HEK293 (cell line): ENCODE measurements at regions not wholly inside any gene's neighbourhood (a gene's known extent, or its start where the extent isn't known, plus 50 kb on each side); places are given as distances from the start of the nearest gene placed in this dataset.

Experiments used
- CTCF ChIA-PET: fragments of 350-600 bp; formaldehyde crosslinking; extraction: SDS; loops from one replicate; lab custom pipeline; 2021; ENCODE audit warnings: antibody characterized with exemption; lab: Yijun Ruan, JAX
- POLR2A ChIA-PET: fragments of 300-600 bp; formaldehyde crosslinking; extraction: SDS; loops from one replicate; lab custom pipeline; 2020; ENCODE audit warnings: antibody characterized with exemption, inconsistent platforms; lab: Yijun Ruan, JAX
- H3K27ac ChIP-seq: fragments of 200-500 bp; sonication (Bioruptor generic); 2 replicates; pipeline ENCODE4 v1.5.1; 2014; ENCODE audit warnings: low read depth, low read length, control low read depth, inconsistent platforms; ENCODE audit errors: extremely low read depth
- H3K36me3 ChIP-seq, 2 experiments: fragments of 200-500 bp in 1 of 2; sonication (Bioruptor generic) in 1 of 2; 1 replicate in 1 of 2; 2 replicates in 1 of 2; pipeline ENCODE4 v1.5.1; 2014 to 2017; ENCODE audit warnings: inconsistent platforms in 2 of 2, low read length in 2 of 2; ENCODE audit not compliant: control insufficient read depth in 2 of 2, insufficient read depth in 1 of 2
- H3K4me1 ChIP-seq: fragments of 200-500 bp; sonication (Bioruptor generic); 2 replicates; pipeline ENCODE4 v1.5.1; 2014; ENCODE audit warnings: mild to moderate bottlenecking, low read length, inconsistent platforms; ENCODE audit not compliant: control insufficient read depth, insufficient read depth
- H3K4me3 ChIP-seq: 2 replicates; pipeline ENCODE4 v1.5.1; 2011; ENCODE audit warnings: low read depth, mild to moderate bottlenecking, control low read depth, low read length, moderate library complexity
- H3K9me3 ChIP-seq: fragments of 200-500 bp; sonication (Bioruptor generic); 2 replicates; pipeline ENCODE4 v1.5.1; 2014; ENCODE audit warnings: low read depth, low read length, inconsistent platforms; ENCODE audit not compliant: control insufficient read depth, insufficient read depth
- BCL11A ChIP-seq: fragments of 450-650 bp; formaldehyde crosslinking; IDR thresholded peaks from 2 replicates; pipeline ENCODE4 v1.5.1; 2016; ENCODE audit warnings: low read depth, missing biosample characterization, missing genetic modification characterization
- GLIS1 ChIP-seq: fragments of 450-650 bp; formaldehyde crosslinking; IDR thresholded peaks from 2 replicates; pipeline ENCODE4 v1.5.1; 2016; ENCODE audit warnings: missing biosample characterization, missing genetic modification characterization
- GLIS2 ChIP-seq: fragments of 450-650 bp; formaldehyde crosslinking; IDR thresholded peaks from 2 replicates; pipeline ENCODE4 v1.5.1; 2016; ENCODE audit warnings: missing biosample characterization, missing genetic modification characterization
- KLF8 ChIP-seq: fragments of 450-650 bp; formaldehyde crosslinking; IDR thresholded peaks from 2 replicates; pipeline ENCODE4 v1.5.1; 2016; ENCODE audit warnings: missing biosample characterization, missing genetic modification characterization
- PRDM10 ChIP-seq: fragments of 450-650 bp; formaldehyde crosslinking; IDR thresholded peaks from 2 replicates; pipeline ENCODE4 v1.5.1; 2016; ENCODE audit warnings: missing biosample characterization, missing genetic modification characterization
- SALL2 ChIP-seq: fragments of 450-650 bp; formaldehyde crosslinking; IDR thresholded peaks from 2 replicates; pipeline ENCODE4 v1.5.0; 2017; ENCODE audit warnings: missing biosample characterization, mild to moderate bottlenecking, missing genetic modification characterization, borderline replicate concordance
- SP3 ChIP-seq: fragments of 450-650 bp; formaldehyde crosslinking; IDR thresholded peaks from 2 replicates; pipeline ENCODE4 v1.5.1; 2016; ENCODE audit warnings: missing biosample characterization, missing genetic modification characterization
- ZNF112 ChIP-seq: fragments of 450-650 bp; formaldehyde crosslinking; IDR thresholded peaks from 2 replicates; pipeline ENCODE4 v1.5.0; 2017; ENCODE audit warnings: missing biosample characterization, missing genetic modification characterization
- ZNF184 ChIP-seq: fragments of 450-650 bp; IDR thresholded peaks from 2 replicates; pipeline ENCODE4 v1.5.1; 2018; ENCODE audit warnings: missing biosample characterization, mild to moderate bottlenecking, missing genetic modification characterization
- ZNF239 ChIP-seq: fragments of 450-650 bp; formaldehyde crosslinking; IDR thresholded peaks from 2 replicates; pipeline ENCODE4 v1.5.1; 2016; ENCODE audit warnings: missing biosample characterization, missing genetic modification characterization
- ZNF311 ChIP-seq: fragments of 450-650 bp; formaldehyde crosslinking; IDR thresholded peaks from 2 replicates; pipeline ENCODE4 v1.5.1; 2017; ENCODE audit warnings: missing biosample characterization, missing genetic modification characterization, borderline replicate concordance
- ZNF335 ChIP-seq: fragments of 450-650 bp; formaldehyde crosslinking; conservative IDR thresholded peaks from 2 replicates; pipeline ENCODE4 v1.5.1; 2016; ENCODE audit warnings: missing biosample characterization, missing genetic modification characterization
- ZNF37A ChIP-seq: fragments of 450-650 bp; IDR thresholded peaks from 2 replicates; pipeline ENCODE4 v1.5.1; 2018; ENCODE audit warnings: missing biosample characterization, missing genetic modification characterization
- ZNF549 ChIP-seq: fragments of 450-650 bp; IDR thresholded peaks from 2 replicates; pipeline ENCODE4 v1.5.1; 2018; ENCODE audit warnings: missing biosample characterization, missing genetic modification characterization, mild to moderate bottlenecking, inconsistent platforms, moderate library complexity
- ZNF555 ChIP-seq: fragments of 450-650 bp; formaldehyde crosslinking; conservative IDR thresholded peaks from 2 replicates; pipeline ENCODE4 v1.5.1; 2017; ENCODE audit warnings: missing biosample characterization, mild to moderate bottlenecking, missing genetic modification characterization, inconsistent platforms
- ZNF629 ChIP-seq: fragments of 450-650 bp; formaldehyde crosslinking; IDR thresholded peaks from 2 replicates; pipeline ENCODE4 v1.5.1; 2017; ENCODE audit warnings: missing biosample characterization, missing genetic modification characterization
- ZNF792 ChIP-seq: fragments of 450-650 bp; formaldehyde crosslinking; IDR thresholded peaks from 2 replicates; pipeline ENCODE4 v1.5.1; 2016; ENCODE audit warnings: missing biosample characterization, missing genetic modification characterization
- TF ChIP-seq, protein P1 (sequence below): fragments of 450-650 bp; formaldehyde crosslinking; IDR thresholded peaks from 2 replicates; pipeline ENCODE4 v1.5.1; 2016; ENCODE audit warnings: missing biosample characterization, missing genetic modification characterization, borderline replicate concordance
- TF ChIP-seq, protein P2 (sequence below): fragments of 450-650 bp; formaldehyde crosslinking; IDR thresholded peaks from 2 replicates; pipeline ENCODE4 v1.5.1; 2016; ENCODE audit warnings: missing biosample characterization, missing genetic modification characterization
- TF ChIP-seq, protein P3 (sequence below): fragments of 450-650 bp; formaldehyde crosslinking; IDR thresholded peaks from 2 replicates; pipeline ENCODE4 v1.5.1; 2016; ENCODE audit warnings: missing biosample characterization, missing genetic modification characterization, borderline replicate concordance

DNA sequence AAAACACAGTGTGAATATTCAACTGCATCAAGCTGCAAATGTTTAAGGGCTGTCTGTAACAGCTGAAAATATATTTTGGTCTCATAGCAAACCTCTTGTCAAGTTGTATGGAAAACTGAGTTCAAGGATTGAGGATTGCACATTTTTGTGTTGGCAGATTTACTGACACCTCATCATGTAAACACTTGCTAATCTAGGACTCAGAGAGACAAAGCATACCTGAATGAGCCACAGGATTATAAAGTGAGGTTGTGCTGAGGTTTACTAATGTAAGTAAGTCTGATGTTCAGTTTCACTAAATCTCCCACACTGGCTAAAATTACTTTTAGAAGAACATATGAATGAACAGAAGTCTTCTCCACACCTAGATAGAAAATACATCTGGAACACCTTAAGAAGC, 1993.1 kb upstream of the CELF4 start:
- ChIA-PET POLR2A (no interaction called here), CTCF (no interaction called here)
- no peaks in the 10 kb centered on the region for H3K36me3 ChIP-seq
- H3K27ac ChIP-seq, result no peak overlapping the region
- H3K4me1 ChIP-seq, result no peaks in the 10 kb centered on the region
- no peaks in the 10 kb centered on the region for H3K9me3 ChIP-seq
- TF ChIP-seq, protein P1, sequence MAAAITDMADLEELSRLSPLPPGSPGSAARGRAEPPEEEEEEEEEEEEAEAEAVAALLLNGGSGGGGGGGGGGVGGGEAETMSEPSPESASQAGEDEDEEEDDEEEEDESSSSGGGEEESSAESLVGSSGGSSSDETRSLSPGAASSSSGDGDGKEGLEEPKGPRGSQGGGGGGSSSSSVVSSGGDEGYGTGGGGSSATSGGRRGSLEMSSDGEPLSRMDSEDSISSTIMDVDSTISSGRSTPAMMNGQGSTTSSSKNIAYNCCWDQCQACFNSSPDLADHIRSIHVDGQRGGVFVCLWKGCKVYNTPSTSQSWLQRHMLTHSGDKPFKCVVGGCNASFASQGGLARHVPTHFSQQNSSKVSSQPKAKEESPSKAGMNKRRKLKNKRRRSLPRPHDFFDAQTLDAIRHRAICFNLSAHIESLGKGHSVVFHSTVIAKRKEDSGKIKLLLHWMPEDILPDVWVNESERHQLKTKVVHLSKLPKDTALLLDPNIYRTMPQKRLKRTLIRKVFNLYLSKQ (tag by site-specific recombination), result no peak
- no peak for TF ChIP-seq GLIS1
- TF ChIP-seq ZNF37A (tag by site-specific recombination), result no peak
- TF ChIP-seq SALL2 (tag by site-specific recombination), result no peak
- no peak for TF ChIP-seq ZNF792 (tag by site-specific recombination)
- no peak for TF ChIP-seq KLF8 (tag by site-specific recombination)
- no peak for TF ChIP-seq BCL11A
- no peak for TF ChIP-seq ZNF335 (tag by site-specific recombination)
- TF ChIP-seq ZNF311 (tag by site-specific recombination), result no peak
- no peak for TF ChIP-seq ZNF555
- no peak for TF ChIP-seq GLIS2
- TF ChIP-seq ZNF629 (tag by site-specific recombination), result no peak
- TF ChIP-seq, protein P2, sequence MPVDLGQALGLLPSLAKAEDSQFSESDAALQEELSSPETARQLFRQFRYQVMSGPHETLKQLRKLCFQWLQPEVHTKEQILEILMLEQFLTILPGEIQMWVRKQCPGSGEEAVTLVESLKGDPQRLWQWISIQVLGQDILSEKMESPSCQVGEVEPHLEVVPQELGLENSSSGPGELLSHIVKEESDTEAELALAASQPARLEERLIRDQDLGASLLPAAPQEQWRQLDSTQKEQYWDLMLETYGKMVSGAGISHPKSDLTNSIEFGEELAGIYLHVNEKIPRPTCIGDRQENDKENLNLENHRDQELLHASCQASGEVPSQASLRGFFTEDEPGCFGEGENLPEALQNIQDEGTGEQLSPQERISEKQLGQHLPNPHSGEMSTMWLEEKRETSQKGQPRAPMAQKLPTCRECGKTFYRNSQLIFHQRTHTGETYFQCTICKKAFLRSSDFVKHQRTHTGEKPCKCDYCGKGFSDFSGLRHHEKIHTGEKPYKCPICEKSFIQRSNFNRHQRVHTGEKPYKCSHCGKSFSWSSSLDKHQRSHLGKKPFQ (tag by site-specific recombination), result no peak
- TF ChIP-seq ZNF549 (tag by site-specific recombination), result no peak
- TF ChIP-seq SP3, result no peak
- no peak for TF ChIP-seq PRDM10
- TF ChIP-seq ZNF184, result no peak
- TF ChIP-seq, protein P3, sequence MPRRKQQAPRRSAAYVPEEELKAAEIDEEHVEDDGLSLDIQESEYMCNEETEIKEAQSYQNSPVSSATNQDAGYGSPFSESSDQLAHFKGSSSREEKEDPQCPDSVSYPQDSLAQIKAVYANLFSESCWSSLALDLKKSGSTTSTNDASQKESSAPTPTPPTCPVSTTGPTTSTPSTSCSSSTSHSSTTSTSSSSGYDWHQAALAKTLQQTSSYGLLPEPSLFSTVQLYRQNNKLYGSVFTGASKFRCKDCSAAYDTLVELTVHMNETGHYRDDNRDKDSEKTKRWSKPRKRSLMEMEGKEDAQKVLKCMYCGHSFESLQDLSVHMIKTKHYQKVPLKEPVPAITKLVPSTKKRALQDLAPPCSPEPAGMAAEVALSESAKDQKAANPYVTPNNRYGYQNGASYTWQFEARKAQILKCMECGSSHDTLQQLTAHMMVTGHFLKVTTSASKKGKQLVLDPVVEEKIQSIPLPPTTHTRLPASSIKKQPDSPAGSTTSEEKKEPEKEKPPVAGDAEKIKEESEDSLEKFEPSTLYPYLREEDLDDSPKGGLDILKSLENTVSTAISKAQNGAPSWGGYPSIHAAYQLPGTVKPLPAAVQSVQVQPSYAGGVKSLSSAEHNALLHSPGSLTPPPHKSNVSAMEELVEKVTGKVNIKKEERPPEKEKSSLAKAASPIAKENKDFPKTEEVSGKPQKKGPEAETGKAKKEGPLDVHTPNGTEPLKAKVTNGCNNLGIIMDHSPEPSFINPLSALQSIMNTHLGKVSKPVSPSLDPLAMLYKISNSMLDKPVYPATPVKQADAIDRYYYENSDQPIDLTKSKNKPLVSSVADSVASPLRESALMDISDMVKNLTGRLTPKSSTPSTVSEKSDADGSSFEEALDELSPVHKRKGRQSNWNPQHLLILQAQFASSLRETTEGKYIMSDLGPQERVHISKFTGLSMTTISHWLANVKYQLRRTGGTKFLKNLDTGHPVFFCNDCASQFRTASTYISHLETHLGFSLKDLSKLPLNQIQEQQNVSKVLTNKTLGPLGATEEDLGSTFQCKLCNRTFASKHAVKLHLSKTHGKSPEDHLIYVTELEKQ, result no peak
- TF ChIP-seq ZNF239 (tag by site-specific recombination), result no peak
- TF ChIP-seq ZNF112 (tag by site-specific recombination), result no peak
- no peak overlapping the region for H3K4me3 ChIP-seq
